Kidney glomerular epithelial cell (primary cell): ENCODE measurements at regions not wholly inside any gene's neighbourhood (a gene's known extent, or its start where the extent isn't known, plus 50 kb on each side); places are given as distances from the start of the nearest gene placed in this dataset.

ENCODE experiments used
- DNase-seq: peaks from one replicate; lab custom pipeline; 2025; lab: John Stamatoyannopoulos, UW

DNA sequence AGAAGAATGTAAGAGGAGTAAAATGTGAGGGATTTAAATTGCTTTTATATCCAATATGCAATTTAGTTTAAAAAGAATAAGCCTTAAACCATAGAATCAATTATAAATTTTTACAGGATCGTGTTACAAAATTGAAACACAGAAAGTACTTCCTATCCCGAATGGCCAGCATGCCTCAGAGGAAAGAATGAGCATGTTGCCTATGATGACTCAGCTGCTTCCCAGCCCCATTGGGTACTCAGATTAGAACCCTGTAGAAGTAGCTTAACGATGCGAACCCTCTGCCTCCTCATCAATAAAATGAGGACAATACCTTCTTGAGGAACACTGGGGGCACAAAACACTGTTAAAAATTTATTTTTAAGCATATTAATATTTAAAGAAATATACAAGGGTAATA, 113.4 kb upstream of the CDK1 start:
- no peak for DNase-seq

DNA sequence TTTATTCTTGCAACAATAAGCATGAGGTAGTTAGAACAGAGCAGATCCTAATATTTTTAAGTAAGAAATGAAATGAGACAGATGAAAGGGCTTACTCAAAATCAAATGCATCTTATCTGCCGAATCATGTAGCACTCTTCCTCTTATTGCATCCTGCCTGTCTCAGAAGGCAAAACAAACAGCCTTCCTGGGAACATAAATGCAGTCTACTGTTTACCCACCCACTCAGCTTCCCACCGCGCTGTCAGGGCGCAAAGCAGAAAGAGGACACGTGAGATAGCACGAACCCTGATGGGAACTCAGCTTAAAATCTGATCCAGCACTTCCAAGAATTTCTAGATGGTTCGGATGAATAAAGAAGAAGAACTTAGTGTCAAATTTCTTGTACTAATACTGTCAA, 114.4 kb upstream of the CDK1 start:
- DNase-seq = no peak

DNA sequence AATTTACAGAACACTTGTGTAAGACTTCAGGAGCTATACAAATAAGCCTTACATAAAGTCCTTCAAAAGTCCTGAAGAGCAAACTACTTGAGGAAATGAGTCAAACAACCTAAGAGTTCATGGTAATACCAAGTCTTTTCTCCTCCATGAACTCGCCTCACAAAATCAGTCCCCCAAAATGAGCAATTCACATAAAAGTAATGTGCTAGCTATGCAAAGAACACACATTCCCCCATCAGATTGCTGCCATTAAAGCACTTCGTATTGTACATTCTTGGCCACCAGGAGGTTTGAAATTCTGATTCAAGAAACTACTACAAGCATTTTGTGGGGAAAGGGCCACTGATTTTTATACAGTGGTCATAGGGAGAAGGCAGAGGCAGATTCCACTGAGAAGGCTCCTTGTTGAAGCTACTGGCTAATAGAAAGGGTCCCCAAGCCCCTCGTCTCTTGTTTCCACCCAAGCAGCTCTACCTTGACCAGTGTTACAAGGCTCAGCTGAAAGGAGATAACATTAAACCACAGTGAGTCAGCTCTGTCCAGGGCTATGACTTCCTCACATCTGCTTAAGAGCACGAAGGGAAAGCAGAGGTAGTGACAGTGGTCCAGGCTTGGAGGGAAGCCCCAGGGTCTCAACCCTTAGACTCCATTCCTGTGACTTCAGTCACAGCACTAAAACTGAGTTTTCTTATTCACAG, 115.2 kb upstream of the CDK1 start:
- DNase-seq = no peak

DNA sequence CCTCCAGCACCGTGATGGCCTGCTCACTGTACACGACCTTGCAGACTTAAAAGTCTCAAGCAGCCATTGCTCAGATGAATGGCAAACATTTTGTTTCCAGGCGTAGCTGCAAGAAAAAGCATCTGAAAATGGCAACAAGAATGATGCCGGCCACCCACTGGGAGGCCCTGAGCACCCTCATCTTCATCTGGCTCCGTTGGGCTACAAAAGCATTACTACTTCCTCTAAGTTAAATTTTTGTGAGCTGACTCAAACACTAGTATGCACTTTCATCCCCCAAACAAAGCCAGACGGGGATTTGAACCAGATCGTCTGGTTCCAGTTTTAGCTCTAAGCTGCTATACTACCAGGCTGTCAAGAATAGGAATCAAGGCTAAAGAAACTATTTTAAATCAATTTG, 116.6 kb upstream of the CDK1 start:
- DNase-seq = peak; percentile 18

DNA sequence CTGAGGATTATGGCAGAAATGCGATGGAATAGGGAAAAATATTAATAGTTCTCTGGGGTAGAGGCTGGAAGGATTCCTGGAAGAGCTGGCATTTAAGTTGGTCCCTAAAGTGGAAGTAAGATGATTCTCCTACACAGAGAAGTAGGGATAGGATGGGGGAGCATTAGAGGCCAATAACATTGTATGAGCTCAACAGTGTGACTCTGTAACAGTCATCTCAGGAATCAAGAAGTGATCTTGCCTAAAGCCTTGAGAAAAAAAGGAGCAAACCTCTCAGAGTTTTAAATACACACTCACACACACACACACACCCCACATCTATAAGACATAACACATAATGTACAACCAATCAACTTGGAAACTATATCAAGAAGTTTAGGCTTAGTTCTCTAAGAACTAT, 117.7 kb upstream of the CDK1 start:
- DNase-seq = no peak

DNA sequence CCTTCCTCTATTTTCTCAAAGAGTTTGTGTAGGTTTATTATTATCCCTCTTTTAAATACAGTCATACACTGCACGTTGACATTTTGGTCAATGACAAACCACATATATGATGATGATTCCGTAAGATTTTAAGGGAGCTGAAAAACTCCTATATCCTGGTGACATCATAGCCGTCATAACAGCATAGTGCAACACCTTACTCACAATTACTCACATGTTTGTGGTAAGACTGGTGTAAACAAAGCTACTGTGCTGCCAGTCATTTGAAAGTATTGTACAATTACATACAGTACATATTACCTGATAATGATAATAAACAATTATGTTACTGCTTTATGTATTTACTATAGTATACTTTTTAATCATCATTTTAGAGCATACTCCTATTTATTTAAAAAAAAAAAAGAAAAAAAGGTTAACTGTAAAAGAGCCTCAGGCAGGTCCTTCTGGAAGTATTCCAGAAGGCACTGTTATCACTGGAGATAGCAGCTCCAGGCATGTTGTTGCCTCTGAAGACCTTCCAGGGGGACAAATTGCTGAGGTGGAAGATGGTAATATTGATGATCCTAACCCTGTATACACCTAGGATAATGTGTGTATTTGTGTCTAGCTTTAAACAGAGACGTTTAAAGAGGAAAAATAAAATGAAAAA, 123.3 kb upstream of the CDK1 start:
- no peak for DNase-seq

DNA sequence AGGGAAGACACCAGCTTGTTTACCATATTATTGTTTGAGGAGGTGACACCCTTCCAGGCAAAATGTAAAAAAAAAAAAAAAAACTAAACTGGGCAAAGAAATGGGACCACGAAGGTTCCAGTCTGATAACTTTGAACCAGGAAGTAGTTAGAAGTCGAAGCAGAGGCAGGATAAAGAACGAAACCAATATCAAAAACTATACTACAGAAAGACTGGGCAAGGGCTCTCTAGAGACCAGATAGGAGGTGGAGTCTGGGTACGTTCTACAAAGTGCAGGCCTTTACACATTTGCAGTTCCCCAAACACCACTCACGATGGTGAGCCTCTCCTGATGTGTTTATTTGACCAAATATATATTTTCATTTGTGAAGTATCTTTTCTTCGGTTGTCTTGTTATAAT, 125.7 kb upstream of the CDK1 start:
- DNase-seq = no peak

DNA sequence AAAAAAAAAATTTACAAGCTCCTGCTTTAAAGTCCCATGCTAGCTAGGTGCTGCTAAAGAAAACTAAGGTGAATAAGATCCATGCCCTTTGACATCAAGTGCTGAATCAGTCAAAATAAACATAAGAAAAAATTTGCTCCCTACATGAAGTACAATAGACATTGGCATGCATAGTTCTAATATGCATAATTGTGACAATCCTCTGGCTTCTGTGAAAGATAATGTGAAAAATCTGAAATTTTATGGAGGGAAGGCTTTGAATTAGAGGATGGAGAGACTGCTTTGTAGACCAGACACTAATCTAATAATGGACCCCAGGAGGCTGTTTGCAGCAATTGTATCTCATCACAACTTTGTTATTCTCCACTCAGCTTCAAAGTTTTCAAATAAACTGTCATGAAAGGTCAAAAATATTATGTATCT, 127.9 kb upstream of the CDK1 start:
- no peak for DNase-seq

DNA sequence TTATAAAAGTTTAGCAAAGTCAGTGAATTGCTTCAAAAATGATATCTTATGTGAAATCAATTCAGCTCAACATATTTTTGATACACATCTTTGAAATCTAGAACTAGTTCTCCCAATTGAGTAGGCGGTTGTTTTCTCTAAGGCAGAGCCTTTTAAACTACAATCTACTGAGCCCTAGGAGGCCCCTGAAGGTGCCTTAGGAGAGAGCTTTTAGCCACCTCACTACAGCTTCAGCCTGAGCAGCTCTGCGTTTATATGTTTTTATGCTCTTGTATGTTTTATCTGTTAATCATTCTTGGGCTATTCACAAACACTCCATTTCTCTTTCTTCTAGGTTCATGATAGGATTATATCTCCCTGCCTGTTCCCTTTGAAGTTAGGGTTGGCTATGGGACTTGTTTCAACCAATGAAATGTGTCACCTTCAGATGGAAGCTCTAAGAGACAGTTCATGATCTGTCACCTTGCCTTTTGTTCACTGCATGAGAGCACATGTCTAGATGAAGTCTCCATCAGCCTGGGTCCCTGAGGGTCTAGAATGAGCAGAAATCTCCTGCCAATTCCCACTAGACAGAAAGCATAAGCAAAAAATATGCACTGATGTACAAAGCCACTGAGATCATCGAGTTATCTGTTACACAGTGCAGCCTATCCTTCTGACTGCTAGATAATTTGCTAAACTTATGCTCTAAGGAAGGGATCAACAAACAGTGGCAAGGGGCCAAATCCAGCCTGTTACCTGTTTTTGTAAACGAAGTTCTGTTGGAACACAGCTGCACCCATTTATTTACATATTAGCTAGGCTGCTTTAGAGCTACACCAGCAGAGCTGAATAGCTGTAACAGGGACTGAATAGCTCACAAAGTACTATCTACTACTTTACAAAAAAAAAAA, 128.5 kb upstream of the CDK1 start:
- DNase-seq = no peak

DNA sequence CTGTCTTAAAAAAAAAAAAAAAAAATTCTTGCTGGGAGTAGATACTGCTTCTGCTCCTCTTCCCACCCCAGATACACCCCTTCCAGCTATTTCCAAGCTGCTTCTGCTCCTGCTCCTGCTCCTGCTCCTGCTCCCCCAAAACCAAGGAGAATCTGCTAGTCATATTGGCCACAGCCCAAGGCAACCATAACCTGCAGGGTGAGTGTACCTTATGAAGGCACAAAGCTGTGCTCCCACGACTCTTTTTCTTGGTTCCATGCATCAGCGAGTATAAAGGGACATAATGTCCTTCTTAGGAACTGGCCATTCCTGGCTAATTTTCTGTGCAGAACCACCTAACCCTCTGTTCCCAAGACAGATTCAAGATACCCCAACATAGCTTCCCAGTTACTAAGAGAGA, 129.5 kb upstream of the CDK1 start:
- no peak for DNase-seq

DNA sequence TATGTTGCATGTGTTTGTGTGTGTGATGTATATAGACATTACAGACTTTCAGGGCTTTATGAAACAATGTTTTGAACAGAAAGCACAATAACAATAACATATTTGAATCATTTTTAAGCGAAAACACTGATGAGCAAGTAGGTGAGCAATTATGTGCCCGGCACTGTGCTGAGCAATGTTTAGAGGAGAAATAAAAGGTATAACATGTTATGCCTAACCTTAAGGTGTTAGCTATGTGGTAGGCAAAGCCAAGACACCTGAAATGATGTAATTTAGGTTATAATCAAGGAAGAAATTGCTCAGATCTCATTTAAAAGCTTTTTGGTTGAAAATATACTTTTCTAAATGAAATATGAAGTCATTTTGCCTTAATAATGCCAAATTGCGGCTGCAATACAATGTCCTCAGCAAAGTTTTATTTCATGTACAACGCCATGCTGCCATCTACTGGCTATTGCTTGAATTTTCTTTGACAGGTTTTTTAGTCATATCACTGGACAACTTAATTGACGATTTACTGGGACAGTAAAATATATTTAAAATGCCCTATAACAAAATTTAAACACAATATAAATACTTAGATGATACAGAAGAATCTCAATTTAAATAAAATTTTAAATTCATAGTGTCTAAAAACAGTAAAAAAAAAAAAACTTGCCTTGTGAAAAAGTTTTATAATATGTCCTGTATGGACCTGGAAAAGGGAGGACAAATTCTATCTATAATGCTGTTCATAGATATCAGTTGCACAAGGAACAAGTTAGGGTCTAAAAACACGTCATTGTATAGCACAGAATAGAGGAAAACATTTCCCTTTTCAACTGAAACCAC, 131.1 kb upstream of the CDK1 start:
- DNase-seq = peak; percentile 56

DNA sequence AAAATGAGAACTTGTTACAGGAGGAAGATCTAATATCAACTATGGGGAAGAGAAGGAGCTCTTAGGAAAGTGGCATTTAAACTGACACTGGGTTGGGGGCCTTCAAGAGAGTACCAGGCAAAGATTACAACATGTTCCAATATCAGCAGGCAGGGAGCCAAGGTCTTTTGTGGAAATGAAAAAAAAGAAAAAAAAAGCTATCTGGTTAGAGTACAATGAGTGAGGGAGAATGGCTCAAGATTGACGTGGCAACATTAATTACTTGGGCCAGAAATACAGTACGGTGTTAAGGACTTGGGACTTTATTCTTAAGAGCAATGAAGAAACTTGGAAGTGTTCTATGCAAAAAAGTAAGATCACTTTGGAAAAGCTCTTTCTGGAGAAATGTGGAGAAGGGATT, 132.3 kb upstream of the CDK1 start:
- DNase-seq = no peak

DNA sequence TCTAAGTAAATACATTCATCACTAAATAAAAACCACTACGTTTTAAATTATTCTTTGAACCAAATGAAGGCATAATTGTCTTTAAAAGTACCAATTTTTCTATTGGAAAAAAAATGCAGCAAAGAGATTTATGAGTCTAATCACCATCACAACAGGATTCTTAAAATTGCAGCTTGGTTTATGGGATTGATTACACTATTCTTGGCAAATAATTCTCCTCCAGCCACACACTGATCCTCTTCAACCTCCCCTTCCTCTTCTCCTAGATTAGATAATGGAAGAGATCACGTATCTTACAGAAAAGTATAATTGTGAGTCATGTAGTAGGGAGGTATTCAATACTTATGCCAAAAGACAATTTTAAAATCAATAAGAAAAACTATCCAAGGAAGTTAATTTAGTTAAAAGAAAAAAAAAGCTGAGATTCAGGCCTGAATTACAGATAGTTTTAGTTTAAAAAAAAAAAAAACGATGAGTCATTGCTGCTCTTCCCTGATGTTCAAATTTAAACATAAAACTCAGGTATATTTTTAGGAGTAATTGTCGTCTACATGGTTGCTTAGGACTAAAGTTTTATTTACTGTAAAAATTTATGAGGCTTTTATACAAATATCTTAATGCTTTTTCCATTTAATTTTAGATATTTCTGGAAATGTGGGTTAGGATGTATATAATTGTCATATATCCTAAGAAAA, 133.7 kb upstream of the CDK1 start:
- DNase-seq = no peak

DNA sequence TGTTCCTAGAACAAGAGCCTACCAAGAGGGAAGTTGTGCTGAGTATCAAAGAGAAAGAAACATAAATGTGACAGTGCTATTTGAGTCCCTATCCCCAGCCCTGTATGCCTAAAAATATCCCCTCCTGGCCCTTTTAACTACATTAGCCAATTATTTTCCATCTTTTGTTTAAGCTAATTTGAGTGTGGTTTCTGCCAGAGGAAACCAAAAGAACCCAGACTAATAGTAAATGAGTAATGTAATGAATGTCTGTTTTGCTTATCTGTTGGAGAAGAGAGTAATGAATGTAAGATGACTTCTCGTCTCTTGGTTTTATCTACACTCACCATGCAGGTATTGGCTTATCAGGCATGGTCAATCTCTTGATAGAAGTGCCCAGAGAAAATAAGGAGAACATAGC, 134.4 kb upstream of the CDK1 start:
- no peak for DNase-seq

DNA sequence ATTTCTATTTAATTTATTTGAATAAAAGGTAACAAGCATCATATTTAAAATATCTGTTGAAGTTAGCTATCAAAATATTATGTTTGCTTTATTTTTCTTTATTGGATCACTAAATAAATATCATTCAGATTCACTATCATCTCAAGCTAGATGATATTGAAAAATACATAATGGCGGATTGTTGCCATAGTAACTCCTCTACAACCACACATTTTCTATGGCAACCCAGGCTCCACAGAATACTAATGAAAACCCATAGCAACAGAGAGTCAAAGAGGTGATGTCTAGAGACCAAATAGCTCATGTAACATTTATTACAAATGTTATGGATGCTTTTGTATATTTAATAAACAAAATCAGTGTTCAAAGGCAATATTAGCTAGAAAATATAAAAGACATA, 148.9 kb upstream of the CDK1 start:
- DNase-seq = no peak

DNA sequence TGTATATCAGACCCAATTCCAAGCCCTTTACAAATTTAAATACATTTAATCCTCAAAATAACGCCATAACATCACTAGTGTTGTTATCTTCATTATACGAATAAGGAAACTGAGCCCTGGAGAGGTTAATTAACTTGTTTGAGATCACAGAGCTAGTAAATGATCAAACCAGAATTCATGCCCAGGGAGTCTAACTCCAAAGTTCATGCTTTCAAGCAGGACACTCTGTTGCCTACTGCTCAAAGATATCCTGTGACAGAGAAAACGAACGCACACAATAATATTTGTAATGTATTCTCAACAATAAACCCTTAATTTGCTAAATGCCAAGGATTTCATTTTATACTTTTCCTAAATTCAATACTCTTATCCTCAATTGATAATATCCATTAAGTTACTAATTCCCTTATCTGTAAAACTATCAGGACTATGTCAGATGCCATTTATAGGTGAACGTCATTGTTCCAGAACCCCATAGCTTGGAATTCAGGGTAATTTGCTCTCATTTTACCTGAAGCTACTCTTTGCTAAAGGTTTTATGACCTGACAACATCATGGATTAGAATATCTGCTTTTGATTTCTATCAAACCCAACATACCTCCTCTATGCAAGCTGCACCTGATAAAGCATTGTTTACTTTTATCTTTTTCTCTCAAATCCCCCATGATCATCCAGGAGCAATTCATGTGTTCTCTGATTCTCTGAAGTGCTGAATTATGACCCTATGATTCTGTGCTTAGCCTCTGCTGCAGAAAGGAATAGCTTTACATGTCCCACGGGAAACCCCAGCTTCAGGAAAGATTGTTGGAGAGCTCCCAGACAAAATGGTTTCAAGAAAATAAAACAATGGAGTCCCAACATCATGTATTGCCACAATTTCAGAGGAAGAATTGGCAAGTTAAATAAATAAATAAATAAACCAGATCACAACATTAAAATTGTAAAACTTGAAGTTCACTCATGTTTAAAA, 150.2 kb upstream of the CDK1 start:
- DNase-seq = no peak

DNA sequence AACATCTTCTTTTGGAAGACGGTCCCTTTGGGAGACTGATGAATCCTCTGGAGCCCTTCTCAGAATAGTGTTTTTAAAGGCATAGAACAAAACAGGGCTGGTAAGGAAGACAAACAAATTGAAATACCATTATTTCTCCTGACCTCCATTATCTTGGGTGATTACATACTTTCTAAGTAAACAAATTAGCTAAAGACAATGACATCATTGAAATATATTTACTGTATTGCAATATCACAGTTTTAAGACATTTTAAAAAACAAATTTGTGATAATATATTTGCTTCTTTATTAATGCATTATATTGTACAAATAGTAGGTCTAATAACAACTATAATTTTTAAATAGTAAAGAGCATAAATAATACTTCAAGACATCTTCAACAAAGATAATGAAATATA, 152.2 kb upstream of the CDK1 start:
- no peak for DNase-seq

DNA sequence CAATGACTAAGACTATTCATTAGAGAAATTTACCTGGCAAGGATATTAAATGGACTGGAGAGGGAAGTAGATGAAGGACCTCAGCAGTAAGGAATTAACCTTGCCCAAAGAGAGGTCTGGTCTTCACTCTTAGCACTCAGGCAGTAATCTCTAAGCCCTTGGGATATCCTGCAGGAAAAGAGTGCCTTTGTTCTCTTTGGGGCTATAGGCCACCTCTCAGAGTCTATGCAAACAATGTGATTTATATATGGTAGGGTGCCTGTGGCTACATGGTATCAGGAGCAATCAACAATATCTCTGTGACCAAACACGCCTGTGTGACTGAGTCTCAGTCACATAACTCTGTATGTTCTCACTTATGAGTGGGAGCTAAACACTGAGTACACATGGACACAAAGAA, 154.7 kb upstream of the CDK1 start:
- DNase-seq = no peak

DNA sequence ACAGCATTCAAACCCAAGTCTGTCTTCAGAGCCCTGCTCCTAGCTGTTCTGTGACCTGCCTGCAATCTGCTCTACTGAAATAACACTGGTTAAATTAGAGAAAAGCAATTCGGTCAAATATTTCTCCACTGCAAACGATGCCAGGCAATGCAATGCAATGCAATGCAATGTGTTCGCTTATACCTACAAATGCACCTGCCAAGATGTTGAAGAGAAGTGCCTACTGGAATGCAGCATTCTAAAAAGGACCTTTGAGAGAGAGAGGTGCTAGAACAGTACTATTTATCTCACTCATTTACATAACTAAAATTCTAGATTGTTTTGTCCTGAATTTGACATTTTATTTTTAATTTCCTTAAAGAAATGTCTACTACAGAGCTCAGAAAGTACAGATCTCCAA, 157.3 kb upstream of the CDK1 start:
- no peak for DNase-seq

DNA sequence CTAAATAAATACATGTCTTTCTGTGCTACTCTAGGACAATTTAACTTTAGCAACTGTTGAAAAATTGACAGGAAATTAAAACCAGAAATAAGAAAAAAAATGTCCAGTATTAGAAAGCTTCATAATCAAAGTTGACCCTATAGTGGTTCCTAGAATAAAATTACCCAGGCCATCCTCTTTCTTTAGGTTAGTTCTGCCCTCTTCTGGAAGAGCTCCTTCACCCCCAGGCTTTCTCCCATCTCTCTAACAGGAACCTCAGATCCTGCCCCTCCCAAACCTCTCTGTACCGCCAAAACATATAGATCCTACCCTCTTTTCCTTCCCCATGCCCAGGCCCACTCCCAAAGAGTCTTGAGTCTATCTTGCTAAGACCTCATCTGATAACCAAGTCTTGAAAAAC, 159.4 kb upstream of the CDK1 start:
- no peak for DNase-seq
